ENCODE measurements at regions not wholly inside any gene's neighbourhood (a gene's known extent, or its start where the extent isn't known, plus 50 kb on each side); places are given as distances from the start of the nearest gene placed in this dataset.

GRCh38 chr7:84582747-84583146 lies 388.2 kb upstream of the SEMA3A start:
- no peak overlapping the region for H3K27ac ChIP-seq (ENCODE audit: low read depth, low read length)

DNA sequence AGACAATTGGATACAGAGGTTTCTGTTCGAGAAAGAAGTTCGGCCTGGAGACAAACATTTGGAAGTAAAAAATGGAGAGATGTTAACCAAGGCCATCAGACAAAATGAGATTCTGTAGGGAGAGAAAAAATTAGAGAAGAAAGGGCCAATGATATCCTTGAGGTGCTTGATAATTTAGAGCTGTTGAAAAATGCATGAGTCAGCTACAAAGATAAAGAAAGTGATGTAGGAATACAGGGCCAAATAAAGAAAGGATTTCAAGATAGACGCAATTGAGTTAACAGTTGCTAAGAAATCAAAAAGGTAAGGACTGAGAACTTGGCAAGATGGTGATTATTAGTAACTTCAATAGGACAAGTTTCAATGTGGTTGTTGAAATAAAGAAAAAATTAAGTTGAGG lies 384.2 kb upstream of the SEMA3A start:
- Histone ChIP-seq H3K4me1 (ENCODE audit: insufficient read depth, low read length) (no peaks in the 10 kb centered on the region), H4K20me1 (ENCODE audit: insufficient read depth, low read length) (no peaks in the 10 kb centered on the region), H3K36me3 (ENCODE audit: insufficient read depth, low read length) (no peaks in the 10 kb centered on the region), H3K4me2 (ENCODE audit: insufficient read depth, low read length) (no peak overlapping the region), H3K27ac (ENCODE audit: low read depth, low read length) (no peak overlapping the region), H3K9me3 (ENCODE audit: low read depth, low read length) (no peaks in the 10 kb centered on the region), H3K27me3 (ENCODE audit: insufficient read depth, low read length) (no peaks in the 10 kb centered on the region), H2AFZ (ENCODE audit: low read length) (no peak overlapping the region), H3K79me2 (ENCODE audit: insufficient read depth, low read length) (no peaks in the 10 kb centered on the region), H3K4me3 (ENCODE audit: insufficient read depth, low read length) (no peak overlapping the region)
- no peak for DNase-seq (ENCODE audit: insufficient read length, low spot score, missing footprints)
- TF ChIP-seq CTCF (IDR thresholded peaks at IDR 0.05; ENCODE audit: extremely low read depth, low read depth, low read length): no peak

More at GRCh38 chr7:84582747-84583146, 388.2 kb upstream of the SEMA3A start:
- TF ChIP-seq CTCF (IDR thresholded peaks at IDR 0.05; ENCODE audit: extremely low read depth, low read depth, low read length): no peak
- no peaks in the 10 kb centered on the region for H3K9me3 ChIP-seq (ENCODE audit: low read depth, low read length)
- no peak overlapping the region for H3K4me2 ChIP-seq (ENCODE audit: insufficient read depth, low read length)
- H2AFZ ChIP-seq (ENCODE audit: low read length): no peak overlapping the region
- H4K20me1 ChIP-seq (ENCODE audit: insufficient read depth, low read length): no peaks in the 10 kb centered on the region
- no peak for DNase-seq (ENCODE audit: insufficient read length, low spot score, missing footprints)
- no peaks in the 10 kb centered on the region for H3K36me3 ChIP-seq (ENCODE audit: insufficient read depth, low read length)
- no peaks in the 10 kb centered on the region for H3K79me2 ChIP-seq (ENCODE audit: insufficient read depth, low read length)
- H3K4me1 ChIP-seq (ENCODE audit: insufficient read depth, low read length): no peaks in the 10 kb centered on the region
- no peaks in the 10 kb centered on the region for H3K27me3 ChIP-seq (ENCODE audit: insufficient read depth, low read length)
- H3K4me3 ChIP-seq (ENCODE audit: insufficient read depth, low read length): no peak overlapping the region

DNA sequence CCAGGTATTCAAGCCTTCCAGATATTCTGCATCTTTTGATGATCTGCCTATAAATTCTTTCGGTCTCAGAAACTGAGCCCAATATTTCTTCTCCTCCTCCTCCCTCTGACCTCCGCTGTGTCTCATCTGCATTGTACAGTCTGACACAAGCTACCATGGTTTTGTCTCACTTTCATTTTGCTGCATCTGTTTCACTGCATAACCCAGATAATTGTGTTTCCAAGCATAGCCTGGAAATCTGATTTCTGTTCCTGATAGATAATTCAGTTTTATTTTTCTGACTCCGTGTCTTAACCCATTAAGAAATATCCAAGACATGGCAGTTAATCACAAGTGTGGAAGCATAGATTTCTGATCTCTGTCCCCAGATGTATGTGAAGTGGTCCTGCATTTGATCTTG lies 374.2 kb upstream of the SEMA3A start:
- no peaks in the 10 kb centered on the region for H3K4me1 ChIP-seq (ENCODE audit: insufficient read depth, low read length)
- no peaks in the 10 kb centered on the region for H3K27me3 ChIP-seq (ENCODE audit: insufficient read depth, low read length)
- H3K36me3 ChIP-seq (ENCODE audit: insufficient read depth, low read length): no peaks in the 10 kb centered on the region
- no peak for TF ChIP-seq CTCF (IDR thresholded peaks at IDR 0.05; ENCODE audit: extremely low read depth, low read depth, low read length)
- no peaks in the 10 kb centered on the region for H3K9me3 ChIP-seq (ENCODE audit: low read depth, low read length)
- no peak overlapping the region for H3K4me2 ChIP-seq (ENCODE audit: insufficient read depth, low read length)
- H4K20me1 ChIP-seq (ENCODE audit: insufficient read depth, low read length): no peaks in the 10 kb centered on the region
- H3K79me2 ChIP-seq (ENCODE audit: insufficient read depth, low read length): no peaks in the 10 kb centered on the region
- DNase-seq (ENCODE audit: insufficient read length, low spot score, missing footprints): no peak
- H3K27ac ChIP-seq (ENCODE audit: low read depth, low read length): no peak overlapping the region
- no peak overlapping the region for H3K4me3 ChIP-seq (ENCODE audit: insufficient read depth, low read length)
- H2AFZ ChIP-seq (ENCODE audit: low read length): peak overlapping the region; percentile 25

- Histone ChIP-seq H3K4me2 (ENCODE audit: insufficient read depth, low read length) (no peak overlapping the region), H3K36me3 (ENCODE audit: insufficient read depth, low read length) (no peaks in the 10 kb centered on the region), H3K4me3 (ENCODE audit: insufficient read depth, low read length) (no peak overlapping the region), H3K27ac (ENCODE audit: low read depth, low read length) (no peak overlapping the region), H3K4me1 (ENCODE audit: insufficient read depth, low read length) (no peaks in the 10 kb centered on the region), H3K79me2 (ENCODE audit: insufficient read depth, low read length) (no peaks in the 10 kb centered on the region), H2AFZ (ENCODE audit: low read length) (no peak overlapping the region), H4K20me1 (ENCODE audit: insufficient read depth, low read length) (no peaks in the 10 kb centered on the region), H3K9me3 (ENCODE audit: low read depth, low read length) (no peaks in the 10 kb centered on the region), H3K27me3 (ENCODE audit: insufficient read depth, low read length) (no peaks in the 10 kb centered on the region)
- DNase-seq (ENCODE audit: insufficient read length, low spot score, missing footprints): no peak
- no peak for TF ChIP-seq CTCF (IDR thresholded peaks at IDR 0.05; ENCODE audit: extremely low read depth, low read depth, low read length)
Measured at GRCh38 chr7:84565345-84566074, 370.9 kb upstream of the SEMA3A start.
